ENCODE measurements at regions not wholly inside any gene's neighbourhood (a gene's known extent, or its start where the extent isn't known, plus 50 kb on each side); places are given as distances from the start of the nearest gene placed in this dataset.
A peak's percentile ranks its signal among the peaks of the same experiment; 100 is the strongest.

- TF ChIP-seq MYC (IDR thresholded peaks at IDR 0.05; ENCODE audit: low read depth, low read length), result no peak
- TF ChIP-seq POLR2A (IDR thresholded peaks at IDR 0.05; ENCODE audit: extremely low read depth, insufficient read length), result no peak
- TF ChIP-seq, protein P1, sequence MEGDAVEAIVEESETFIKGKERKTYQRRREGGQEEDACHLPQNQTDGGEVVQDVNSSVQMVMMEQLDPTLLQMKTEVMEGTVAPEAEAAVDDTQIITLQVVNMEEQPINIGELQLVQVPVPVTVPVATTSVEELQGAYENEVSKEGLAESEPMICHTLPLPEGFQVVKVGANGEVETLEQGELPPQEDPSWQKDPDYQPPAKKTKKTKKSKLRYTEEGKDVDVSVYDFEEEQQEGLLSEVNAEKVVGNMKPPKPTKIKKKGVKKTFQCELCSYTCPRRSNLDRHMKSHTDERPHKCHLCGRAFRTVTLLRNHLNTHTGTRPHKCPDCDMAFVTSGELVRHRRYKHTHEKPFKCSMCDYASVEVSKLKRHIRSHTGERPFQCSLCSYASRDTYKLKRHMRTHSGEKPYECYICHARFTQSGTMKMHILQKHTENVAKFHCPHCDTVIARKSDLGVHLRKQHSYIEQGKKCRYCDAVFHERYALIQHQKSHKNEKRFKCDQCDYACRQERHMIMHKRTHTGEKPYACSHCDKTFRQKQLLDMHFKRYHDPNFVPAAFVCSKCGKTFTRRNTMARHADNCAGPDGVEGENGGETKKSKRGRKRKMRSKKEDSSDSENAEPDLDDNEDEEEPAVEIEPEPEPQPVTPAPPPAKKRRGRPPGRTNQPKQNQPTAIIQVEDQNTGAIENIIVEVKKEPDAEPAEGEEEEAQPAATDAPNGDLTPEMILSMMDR (IDR thresholded peaks at IDR 0.05; ENCODE audit: low read depth, low read length), result no peak
- TF ChIP-seq, protein P2, sequence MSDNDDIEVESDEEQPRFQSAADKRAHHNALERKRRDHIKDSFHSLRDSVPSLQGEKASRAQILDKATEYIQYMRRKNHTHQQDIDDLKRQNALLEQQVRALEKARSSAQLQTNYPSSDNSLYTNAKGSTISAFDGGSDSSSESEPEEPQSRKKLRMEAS (IDR thresholded peaks at IDR 0.05; ENCODE audit: low read depth, low read length), result no peak
- no peak for DNase-seq (ENCODE audit: low read depth)
Observed at GRCh38 chr3:72012363-72012762, 227.4 kb upstream of the PROK2 start.

GRCh38 chr3:72011485-72011884 lies 226.5 kb upstream of the PROK2 start:
- DNase-seq (ENCODE audit: low read depth), result no peak
- TF ChIP-seq, protein P2 (IDR thresholded peaks at IDR 0.05; ENCODE audit: low read depth, low read length), result no peak
- TF ChIP-seq MYC (IDR thresholded peaks at IDR 0.05; ENCODE audit: low read depth, low read length) (no peak), POLR2A (IDR thresholded peaks at IDR 0.05; ENCODE audit: extremely low read depth, insufficient read length) (no peak)
- TF ChIP-seq, protein P1 (IDR thresholded peaks at IDR 0.05; ENCODE audit: low read depth, low read length), result no peak
- no peak overlapping the region for H3K4me3 ChIP-seq (ENCODE audit: low read depth, low read length)

More at GRCh38 chr3:72012363-72012762, 227.4 kb upstream of the PROK2 start:
- no peak overlapping the region for H3K4me3 ChIP-seq (ENCODE audit: low read depth, low read length)

- TF ChIP-seq, protein P2 (IDR thresholded peaks at IDR 0.05; ENCODE audit: low read depth, low read length), result no peak
- TF ChIP-seq, protein P1 (IDR thresholded peaks at IDR 0.05; ENCODE audit: low read depth, low read length), result no peak
- TF ChIP-seq POLR2A (IDR thresholded peaks at IDR 0.05; ENCODE audit: extremely low read depth, insufficient read length) (no peak), MYC (IDR thresholded peaks at IDR 0.05; ENCODE audit: low read depth, low read length) (no peak)
- DNase-seq (ENCODE audit: low read depth), result peak; percentile 20
- H3K4me3 ChIP-seq (ENCODE audit: low read depth, low read length), result no peak overlapping the region
Observed at GRCh38 chr3:72009851-72010443, 225.0 kb upstream of the PROK2 start.

DNA sequence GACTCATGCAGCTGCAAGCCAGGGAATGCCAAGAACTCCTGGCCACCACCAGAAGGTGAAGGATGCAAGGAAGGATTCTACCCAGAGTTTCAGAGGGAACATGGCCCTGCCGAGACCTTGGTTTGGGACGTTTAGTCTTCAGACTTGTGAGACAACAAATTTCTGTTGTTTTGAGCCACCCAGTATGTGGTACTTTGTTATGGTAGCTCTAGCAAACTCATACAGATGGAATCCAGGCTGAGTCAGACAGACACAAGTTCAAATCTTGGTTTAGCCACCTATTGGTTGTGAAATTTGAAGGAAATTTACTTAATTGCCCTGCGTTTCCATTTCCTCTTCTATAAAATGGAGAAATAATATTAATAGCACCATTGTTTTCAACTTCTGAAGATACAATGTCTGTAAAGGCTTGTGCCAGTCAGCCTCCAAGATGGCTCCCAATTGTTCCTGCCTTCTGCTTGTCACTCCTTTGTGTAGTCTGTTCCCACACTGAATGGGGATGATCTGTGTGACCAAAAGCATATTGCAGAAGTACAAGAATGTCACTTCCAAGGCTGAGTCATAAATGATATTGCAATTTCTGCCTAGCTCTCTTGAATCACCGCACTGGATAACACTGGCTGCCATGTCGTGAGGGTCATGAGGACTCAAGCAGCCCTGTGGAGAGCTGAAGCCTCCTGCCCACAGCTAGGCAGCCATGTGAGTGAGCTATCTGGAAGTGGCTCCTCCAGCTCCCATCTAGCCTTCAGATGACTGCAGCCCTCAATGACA lies 223.5 kb upstream of the PROK2 start:
- no peak overlapping the region for H3K4me3 ChIP-seq (ENCODE audit: low read depth, low read length)
- peak; percentile 59 for DNase-seq (ENCODE audit: low read depth)
- TF ChIP-seq MYC (IDR thresholded peaks at IDR 0.05; ENCODE audit: low read depth, low read length) (no peak), POLR2A (IDR thresholded peaks at IDR 0.05; ENCODE audit: extremely low read depth, insufficient read length) (no peak)
- TF ChIP-seq, protein P2 (IDR thresholded peaks at IDR 0.05; ENCODE audit: low read depth, low read length), result no peak
- TF ChIP-seq, protein P1 (IDR thresholded peaks at IDR 0.05; ENCODE audit: low read depth, low read length), result no peak

DNA sequence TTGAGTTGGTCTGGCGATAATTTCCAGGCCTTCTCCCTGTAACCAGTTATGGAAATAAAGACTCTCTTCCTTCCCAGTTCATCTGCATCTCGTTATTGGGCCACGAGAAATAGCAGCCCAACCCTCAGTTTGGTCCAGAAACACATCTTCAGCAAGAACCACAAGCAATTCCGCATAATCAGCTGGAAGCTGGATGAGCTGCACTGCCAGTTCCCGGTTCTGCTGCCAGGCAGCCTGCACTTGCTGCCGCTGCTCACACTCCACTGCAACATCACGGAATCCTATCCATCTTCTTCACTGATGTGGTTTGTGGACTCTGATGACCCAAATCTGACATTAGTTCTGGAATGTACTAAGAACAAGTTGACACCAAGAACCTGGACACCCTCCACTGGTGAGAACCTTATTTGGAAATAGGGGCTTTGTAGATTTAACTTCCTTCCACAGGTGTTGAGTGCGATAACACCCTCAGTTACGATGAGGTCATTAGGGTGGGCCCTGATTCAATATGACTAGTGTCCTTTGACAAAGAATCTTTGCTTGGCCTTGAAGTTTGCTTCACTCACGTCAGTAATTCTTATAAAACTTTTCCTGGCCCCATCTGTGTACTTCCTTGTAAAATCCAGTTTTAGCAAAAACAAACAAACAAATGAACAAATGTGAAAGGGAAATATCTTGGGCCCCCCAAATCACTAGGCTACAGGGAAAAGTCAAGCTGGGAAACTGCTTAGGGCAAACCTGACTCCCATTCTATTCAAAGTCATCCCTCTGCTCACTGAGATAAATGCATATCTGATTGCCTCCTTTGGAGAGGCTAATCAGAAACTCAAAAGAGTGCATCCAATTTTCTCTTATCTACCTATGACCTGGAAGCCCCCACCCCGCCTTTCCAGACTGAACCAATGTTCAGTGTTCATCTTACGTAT lies 221.9 kb upstream of the PROK2 start:
- no peak overlapping the region for H3K4me3 ChIP-seq (ENCODE audit: low read depth, low read length)
- DNase-seq (ENCODE audit: low read depth), result no peak
- TF ChIP-seq MYC (IDR thresholded peaks at IDR 0.05; ENCODE audit: low read depth, low read length), result no peak
- TF ChIP-seq, protein P1 (IDR thresholded peaks at IDR 0.05; ENCODE audit: low read depth, low read length), result no peak
- no peak for TF ChIP-seq POLR2A (IDR thresholded peaks at IDR 0.05; ENCODE audit: extremely low read depth, insufficient read length)
- TF ChIP-seq, protein P2 (IDR thresholded peaks at IDR 0.05; ENCODE audit: low read depth, low read length), result no peak
